HCT116 (cell line): ENCODE measurements at regions not wholly inside any gene's neighbourhood (a gene's known extent, or its start where the extent isn't known, plus 50 kb on each side); places are given as distances from the start of the nearest gene placed in this dataset.

Experiments
- ATAC-seq: fragments of 200-7000 bp; cut with Tn5 transposase; 2 replicates; pipeline ENCODE4 v1.9.1; 2020; ENCODE audit warnings: mild to moderate bottlenecking, moderate library complexity
- BruUV-seq: library from RNA; stranded (reverse); fragments of 400-500 nt; replicated peaks from 2 replicates; lab custom pipeline; 2021; lab: Mats Ljungman, UMichigan
- CTCF ChIA-PET: fragments of 300-600 bp; sonication (Branson Sonifier 250); formaldehyde crosslinking; loops from one replicate; lab custom pipeline; 2021; ENCODE audit warnings: antibody characterized with exemption; lab: Charles Lee
- POLR2A ChIA-PET: fragments of 300-600, 350-600 bp; sonication (Branson Sonifier 250); formaldehyde crosslinking; loops from one replicate; lab custom pipeline; 2021; ENCODE audit warnings: antibody characterized with exemption; lab: Charles Lee
- RAD21 ChIA-PET, 2 experiments: fragments of 300-600 bp; sonication (Branson Sonifier 250); formaldehyde crosslinking; loops; one replicate each; lab custom pipeline; 2023; ENCODE audit warnings: low total read pairs in 2 of 2; ENCODE audit not compliant: uncharacterized antibody in 2 of 2, unreplicated experiment in 2 of 2, low non-redundant PET in 1 of 2; lab: Charles Lee
- DNase-seq: peaks from one replicate; pipeline ENCODE4 v3.0.0-alpha.2; 2010; ENCODE audit warnings: low read depth, low spot score
- H2AFZ ChIP-seq: fragments of 200-600 bp; shearing (Covaris generic), sonication (generic); 2 replicates; pipeline ENCODE4 v1.6.1; 2017; ENCODE audit warnings: low read depth, mixed run types, mixed read lengths, antibody characterized with exemption, low read length; ENCODE audit not compliant: poor library complexity, severe bottlenecking
- H3K27ac ChIP-seq: 2 replicates; pipeline ENCODE4 v1.5.1; 2012; ENCODE audit warnings: low read depth, low read length
- H3K27me3 ChIP-seq: fragments of 200-600 bp; sonication (generic); 2 replicates; pipeline ENCODE4 v1.6.1; 2016; ENCODE audit warnings: mixed run types, low read length, mixed read lengths; ENCODE audit not compliant: insufficient read depth
- H3K36me3 ChIP-seq, 2 experiments: fragments of 200-500 bp in 1 of 2; fragments of 200-600 bp in 1 of 2; sonication (Bioruptor generic) in 1 of 2; sonication (generic) in 1 of 2; 2 replicates each; pipeline versions ENCODE4 v1.5.1 to v1.6.1; 2014 to 2016; ENCODE audit warnings: low read length in 2 of 2, inconsistent platforms in 1 of 2, mixed read lengths in 1 of 2, mixed run types in 1 of 2; ENCODE audit not compliant: insufficient read depth in 2 of 2, control insufficient read depth in 1 of 2
- H3K4me1 ChIP-seq, 2 experiments: fragments of 200-600 bp in 1 of 2; sonication (generic) in 1 of 2; 2 replicates each; pipeline versions ENCODE4 v1.5.1 to v1.6.1; 2012 to 2017; ENCODE audit warnings: low read length in 2 of 2, inconsistent platforms in 1 of 2, mild to moderate bottlenecking in 1 of 2, mixed read lengths in 1 of 2, mixed run types in 1 of 2, moderate library complexity in 1 of 2; ENCODE audit not compliant: insufficient read depth in 2 of 2, control insufficient read depth in 1 of 2
- H3K4me2 ChIP-seq: fragments of 200-600 bp; sonication (generic); 2 replicates; pipeline ENCODE4 v1.6.1; 2017; ENCODE audit warnings: mixed run types, low read length, mixed read lengths
- H3K4me3 ChIP-seq, 2 experiments: fragments of 200-600 bp in 1 of 2; sonication (generic) in 1 of 2; replicated peaks in 1 of 2; 2 replicates each; pipeline ENCODE4 v1.5.1; 2011 to 2016; ENCODE audit warnings: low read length in 2 of 2, control low read depth in 1 of 2, low read depth in 1 of 2, mild to moderate bottlenecking in 1 of 2, mixed read lengths in 1 of 2, mixed run types in 1 of 2
- H3K79me2 ChIP-seq: fragments of 200-600 bp; sonication (generic); 2 replicates; pipeline ENCODE4 v1.6.1; 2017; ENCODE audit warnings: mild to moderate bottlenecking, mixed run types, low read length, moderate library complexity, mixed read lengths; ENCODE audit not compliant: insufficient read depth
- H3K9ac ChIP-seq: fragments of 200-600 bp; sonication (generic); 2 replicates; pipeline ENCODE4 v1.6.1; 2016; ENCODE audit warnings: low read length, mixed read lengths
- H3K9me2 ChIP-seq: fragments of 200-600 bp; sonication (generic), shearing (Covaris generic); 2 replicates; pipeline ENCODE4 v1.6.1; 2017; ENCODE audit warnings: mixed run types, mild to moderate bottlenecking, moderate library complexity; ENCODE audit not compliant: insufficient read depth
- H3K9me3 ChIP-seq, 2 experiments: fragments of 200-500 bp in 1 of 2; fragments of 200-600 bp in 1 of 2; sonication (Bioruptor generic) in 1 of 2; sonication (generic) in 1 of 2; 2 replicates each; pipeline ENCODE4 v1.6.1; 2014 to 2017; ENCODE audit warnings: low read length in 2 of 2, mixed read lengths in 2 of 2, inconsistent platforms in 1 of 2, low read depth in 1 of 2, mild to moderate bottlenecking in 1 of 2, mixed run types in 1 of 2, moderate library complexity in 1 of 2; ENCODE audit not compliant: control insufficient read depth in 1 of 2, insufficient read depth in 1 of 2
- H4K20me1 ChIP-seq: fragments of 200-600 bp; sonication (generic), shearing (Covaris generic); 2 replicates; pipeline ENCODE4 v1.6.1; 2017; ENCODE audit warnings: mixed run types, mild to moderate bottlenecking, moderate library complexity; ENCODE audit not compliant: insufficient read depth
- FOSL1 ChIP-seq: IDR thresholded peaks from 2 replicates; pipeline ENCODE4 v1.6.1; 2012; ENCODE audit warnings: low read depth
- SIN3A ChIP-seq: IDR thresholded peaks from 2 replicates; pipeline ENCODE4 v1.6.1; 2012; ENCODE audit warnings: low read depth
- TCF7L2 ChIP-seq: IDR thresholded peaks from 2 replicates; pipeline ENCODE4 v1.7.0; 2011; ENCODE audit warnings: borderline replicate concordance, inconsistent platforms; ENCODE audit not compliant: insufficient read depth, insufficient read length; ENCODE audit errors: extremely low read depth
- YY1 ChIP-seq: IDR thresholded peaks from 2 replicates; pipeline ENCODE4 v1.6.1; 2011; ENCODE audit warnings: low read length, low read depth, moderate library complexity, mild to moderate bottlenecking; ENCODE audit not compliant: insufficient replicate concordance; ENCODE audit errors: extremely low read depth
- intact Hi-C: fragments of 100-400 bp; cut with micrococcal nuclease; formaldehyde crosslinking; loops from 2 replicates; pipeline ENCODE4 v1.10.0; 2022
- TF ChIP-seq, protein P1 (sequence below): IDR thresholded peaks from 2 replicates; pipeline ENCODE4 v1.6.1; 2011; ENCODE audit warnings: mild to moderate bottlenecking, low read length, moderate library complexity; ENCODE audit not compliant: insufficient replicate concordance; ENCODE audit errors: extremely low read depth
- TF ChIP-seq, protein P2 (sequence below): IDR thresholded peaks from 2 replicates; pipeline ENCODE4 v1.6.1; 2012

DNA sequence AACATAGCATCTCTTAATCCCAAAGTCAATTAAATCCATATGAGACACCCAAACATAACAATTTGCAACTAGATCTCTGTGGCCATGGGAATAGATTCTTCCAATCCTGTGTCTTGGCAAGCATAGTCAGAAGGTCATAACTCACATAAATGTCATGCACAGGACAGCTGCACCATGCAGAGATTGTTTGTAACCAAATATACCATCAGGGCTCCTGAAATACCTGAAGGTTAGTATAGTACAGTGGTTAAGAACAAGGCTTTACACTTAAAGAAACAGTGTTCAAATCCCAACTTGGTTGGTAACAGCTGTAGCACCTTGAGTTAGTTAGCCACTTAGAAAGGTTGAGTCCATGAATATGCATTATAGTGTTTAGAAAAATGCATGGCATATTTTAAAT is 82.6 kb upstream of the CCDC190 start:
- RAD21 ChIA-PET = no interaction called here
- Histone ChIP-seq H4K20me1 (no peaks in the 10 kb centered on the region), H3K9me3 (no peaks in the 10 kb centered on the region), H3K36me3 (no peaks in the 10 kb centered on the region), H3K4me2 (no peak overlapping the region), H3K27ac (no peak overlapping the region), H3K4me3 (no peak overlapping the region), H3K9me2 (no peaks in the 10 kb centered on the region), H3K9ac (no peak overlapping the region), H2AFZ (no peak overlapping the region), H3K27me3 (no peaks in the 10 kb centered on the region), H3K4me1 (no peaks in the 10 kb centered on the region), H3K79me2 (no peaks in the 10 kb centered on the region)
- intact Hi-C loops = no loop called here
- CTCF ChIA-PET = no interaction called here
- TF ChIP-seq TCF7L2 (no peak), FOSL1 (no peak), SIN3A (no peak), YY1 (no peak)
- TF ChIP-seq, protein P1, sequence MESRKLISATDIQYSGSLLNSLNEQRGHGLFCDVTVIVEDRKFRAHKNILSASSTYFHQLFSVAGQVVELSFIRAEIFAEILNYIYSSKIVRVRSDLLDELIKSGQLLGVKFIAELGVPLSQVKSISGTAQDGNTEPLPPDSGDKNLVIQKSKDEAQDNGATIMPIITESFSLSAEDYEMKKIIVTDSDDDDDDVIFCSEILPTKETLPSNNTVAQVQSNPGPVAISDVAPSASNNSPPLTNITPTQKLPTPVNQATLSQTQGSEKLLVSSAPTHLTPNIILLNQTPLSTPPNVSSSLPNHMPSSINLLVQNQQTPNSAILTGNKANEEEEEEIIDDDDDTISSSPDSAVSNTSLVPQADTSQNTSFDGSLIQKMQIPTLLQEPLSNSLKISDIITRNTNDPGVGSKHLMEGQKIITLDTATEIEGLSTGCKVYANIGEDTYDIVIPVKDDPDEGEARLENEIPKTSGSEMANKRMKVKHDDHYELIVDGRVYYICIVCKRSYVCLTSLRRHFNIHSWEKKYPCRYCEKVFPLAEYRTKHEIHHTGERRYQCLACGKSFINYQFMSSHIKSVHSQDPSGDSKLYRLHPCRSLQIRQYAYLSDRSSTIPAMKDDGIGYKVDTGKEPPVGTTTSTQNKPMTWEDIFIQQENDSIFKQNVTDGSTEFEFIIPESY = no peak
- no peak for DNase-seq
- no peak for ATAC-seq
- POLR2A ChIA-PET = no interaction called here
- BruUV-seq = no TSS peak

DNA sequence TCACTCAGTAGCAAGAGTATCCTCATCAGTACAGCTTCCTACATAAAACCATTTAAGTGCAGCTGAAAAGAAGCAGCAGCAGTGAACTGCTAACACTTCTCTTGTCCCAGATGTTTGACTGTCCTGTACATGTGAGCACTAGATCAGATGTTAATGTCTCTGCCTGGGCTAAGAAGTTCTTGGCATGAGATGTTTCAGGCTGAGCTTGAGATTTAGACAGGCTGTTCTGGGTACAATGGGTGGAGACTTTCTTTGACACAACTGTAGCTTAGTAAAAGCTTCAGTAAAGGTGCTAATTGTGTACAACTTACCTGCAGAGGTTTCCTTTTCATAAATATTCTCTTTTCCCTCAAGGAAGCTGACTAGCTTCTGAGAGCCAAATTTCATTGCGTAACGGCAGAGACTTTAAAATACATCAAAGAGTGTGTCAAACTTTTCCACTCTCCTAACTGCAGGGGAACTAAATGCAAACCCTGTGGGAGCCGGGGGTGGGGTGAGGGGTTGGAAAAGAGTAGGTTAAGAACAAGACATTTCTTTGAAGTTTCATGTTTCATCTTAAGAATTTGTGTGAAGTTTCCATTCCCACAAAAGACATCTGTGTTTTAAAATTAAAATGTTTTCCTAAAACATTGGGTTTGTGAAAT is 82.1 kb upstream of the CCDC190 start:
- DNase-seq (no peak), ATAC-seq (no peak)
- Histone ChIP-seq H3K79me2 (no peaks in the 10 kb centered on the region), H3K4me2 (no peak overlapping the region), H3K9me2 (no peaks in the 10 kb centered on the region), H3K9me3 (no peaks in the 10 kb centered on the region), H3K4me1 (no peaks in the 10 kb centered on the region), H2AFZ (no peak overlapping the region), H3K27ac (no peak overlapping the region), H3K9ac (no peak overlapping the region), H4K20me1 (no peaks in the 10 kb centered on the region), H3K4me3 (no peak overlapping the region), H3K36me3 (no peaks in the 10 kb centered on the region), H3K27me3 (no peaks in the 10 kb centered on the region)
- intact Hi-C loops = no loop called here
- RAD21 ChIA-PET = no interaction called here
- POLR2A ChIA-PET = no interaction called here
- TF ChIP-seq, protein P2, sequence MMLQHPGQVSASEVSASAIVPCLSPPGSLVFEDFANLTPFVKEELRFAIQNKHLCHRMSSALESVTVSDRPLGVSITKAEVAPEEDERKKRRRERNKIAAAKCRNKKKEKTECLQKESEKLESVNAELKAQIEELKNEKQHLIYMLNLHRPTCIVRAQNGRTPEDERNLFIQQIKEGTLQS = no peak
- no peak for TF ChIP-seq TCF7L2
- CTCF ChIA-PET = no interaction called here
- BruUV-seq = no TSS peak
